IMR-90 (cell line): ENCODE measurements at regions not wholly inside any gene's neighbourhood (a gene's known extent, or its start where the extent isn't known, plus 50 kb on each side); places are given as distances from the start of the nearest gene placed in this dataset.

Experiments used
- ATAC-seq: fragments of 200-7000 bp; cut with Tn5 transposase; 2 replicates; pipeline ENCODE4 v1.9.1; 2020; ENCODE audit warnings: low read depth, mild to moderate bottlenecking, moderate library complexity
- BruUV-seq: library from RNA; stranded (reverse); fragments of 400-500 nt; replicated peaks from 2 replicates; lab custom pipeline; 2021; lab: Mats Ljungman, UMichigan
- CTCF ChIA-PET: fragments of 300-600 bp; formaldehyde crosslinking; extraction: SDS; loops from one replicate; lab custom pipeline; 2021; ENCODE audit warnings: antibody characterized with exemption; lab: Yijun Ruan, JAX
- POLR2A ChIA-PET: fragments of 300-600 bp; sonication (Branson Sonifier 250); formaldehyde crosslinking; loops from one replicate; lab custom pipeline; 2022; ENCODE audit warnings: antibody characterized with exemption; ENCODE audit not compliant: unreplicated experiment; lab: Charles Lee
- DNase-seq: peaks from one replicate; pipeline ENCODE4 v3.0.0; 2013
- H2AFZ ChIP-seq: replicated peaks from 2 replicates; pipeline ENCODE3; 2013; ENCODE audit warnings: low read length, mild to moderate bottlenecking; ENCODE audit not compliant: poor library complexity
- H2AK5ac ChIP-seq: 2 replicates; pipeline ENCODE4 v1.6.1; 2013; ENCODE audit warnings: low read depth, low read length, inconsistent platforms
- H2AK9ac ChIP-seq: replicated peaks from 2 replicates; pipeline ENCODE3; 2013; ENCODE audit warnings: mild to moderate bottlenecking, low read depth, low read length, moderate library complexity; ENCODE audit not compliant: poor library complexity
- H2BK120ac ChIP-seq: 2 replicates; pipeline ENCODE4 v1.6.1; 2013; ENCODE audit warnings: low read depth, low read length, inconsistent platforms
- H2BK15ac ChIP-seq: 3 replicates; pipeline ENCODE4 v1.6.1; 2013; ENCODE audit warnings: low read depth, low read length, inconsistent platforms
- H2BK20ac ChIP-seq: 2 replicates; pipeline ENCODE4 v1.6.1; 2013; ENCODE audit warnings: low read depth, mild to moderate bottlenecking, inconsistent platforms, low read length, moderate library complexity
- H2BK5ac ChIP-seq: 2 replicates; pipeline ENCODE4 v1.6.1; 2013; ENCODE audit warnings: mild to moderate bottlenecking, low read depth, low read length, inconsistent platforms; ENCODE audit not compliant: poor library complexity, severe bottlenecking
- H3K14ac ChIP-seq: replicated peaks from 2 replicates; pipeline ENCODE4 v1.6.1; 2013; ENCODE audit warnings: low read depth, low read length, inconsistent platforms
- H3K18ac ChIP-seq: 2 replicates; pipeline ENCODE4 v1.6.1; 2013; ENCODE audit warnings: low read depth, low read length, control low read depth
- H3K23ac ChIP-seq: 2 replicates; pipeline ENCODE4 v1.6.1; 2013; ENCODE audit warnings: low read depth, low read length, inconsistent platforms
- H3K27ac ChIP-seq: 2 replicates; pipeline ENCODE4 v1.5.1; 2013; ENCODE audit warnings: mild to moderate bottlenecking, control low read depth, low read length; ENCODE audit not compliant: insufficient read depth
- H3K27me3 ChIP-seq: 2 replicates; pipeline ENCODE4 v1.6.1; 2013; ENCODE audit warnings: low read length; ENCODE audit not compliant: control insufficient read depth, insufficient read depth
- H3K36me3 ChIP-seq: 2 replicates; pipeline ENCODE4 v1.6.1; 2013; ENCODE audit warnings: low read length, mixed read lengths; ENCODE audit not compliant: control insufficient read depth, insufficient read depth
- H3K4ac ChIP-seq: 2 replicates; pipeline ENCODE4 v1.6.1; 2013; ENCODE audit warnings: low read depth, low read length, inconsistent platforms
- H3K4me1 ChIP-seq: 2 replicates; pipeline ENCODE4 v1.6.1; 2013; ENCODE audit warnings: low read length, mixed read lengths; ENCODE audit not compliant: control insufficient read depth, insufficient read depth
- H3K4me2 ChIP-seq: 2 replicates; pipeline ENCODE4 v1.6.1; 2013; ENCODE audit warnings: low read depth, mild to moderate bottlenecking, control low read depth, low read length, moderate library complexity
- H3K4me3 ChIP-seq: 2 replicates; pipeline ENCODE4 v1.5.1; 2013; ENCODE audit warnings: low read depth, mild to moderate bottlenecking, control low read depth, low read length, moderate library complexity; ENCODE audit not compliant: insufficient read depth
- H3K56ac ChIP-seq: 2 replicates; pipeline ENCODE4 v1.6.1; 2013; ENCODE audit warnings: low read length, inconsistent platforms; ENCODE audit not compliant: insufficient read depth; ENCODE audit errors: extremely low read depth
- H3K79me1 ChIP-seq, 2 experiments: 2 replicates each; pipeline ENCODE4 v1.6.1; 2013; ENCODE audit warnings: low read length in 2 of 2, inconsistent platforms in 1 of 2, low read depth in 1 of 2
- H3K9ac ChIP-seq: 2 replicates; pipeline ENCODE4 v1.6.1; 2013; ENCODE audit warnings: low read depth, low read length, control low read depth
- H3K9me1 ChIP-seq: 2 replicates; pipeline ENCODE4 v1.6.1; 2013; ENCODE audit warnings: low read length, inconsistent platforms; ENCODE audit not compliant: insufficient read depth
- H3K9me3 ChIP-seq: 2 replicates; pipeline ENCODE4 v1.6.1; 2013; ENCODE audit warnings: low read length; ENCODE audit not compliant: control insufficient read depth, insufficient read depth
- H4K20me1 ChIP-seq: 2 replicates; pipeline ENCODE4 v1.6.1; 2013; ENCODE audit warnings: low read length, inconsistent platforms; ENCODE audit not compliant: insufficient read depth
- H4K5ac ChIP-seq: 2 replicates; pipeline ENCODE4 v1.6.1; 2013; ENCODE audit warnings: mild to moderate bottlenecking, low read depth, low read length, control low read depth
- H4K8ac ChIP-seq, 2 experiments: 2 replicates each; pipeline ENCODE4 v1.6.1; 2013; ENCODE audit warnings: low read depth in 2 of 2, low read length in 2 of 2, control low read depth in 1 of 2, inconsistent platforms in 1 of 2
- H4K91ac ChIP-seq: 2 replicates; pipeline ENCODE4 v1.6.1; 2013; ENCODE audit warnings: low read depth, low read length, inconsistent platforms; ENCODE audit not compliant: insufficient read depth
- MAZ ChIP-seq: IDR thresholded peaks from 2 replicates; pipeline ENCODE4 v1.6.1; 2012; ENCODE audit warnings: low read depth, mild to moderate bottlenecking, low read length, improper control_type of control experiment, moderate library complexity, borderline replicate concordance
- MXI1 ChIP-seq: IDR thresholded peaks from 2 replicates; pipeline ENCODE4 v1.6.1; 2012; ENCODE audit warnings: low read depth, mild to moderate bottlenecking, low read length, moderate library complexity, borderline replicate concordance
- RCOR1 ChIP-seq: IDR thresholded peaks from 2 replicates; pipeline ENCODE4 v1.6.1; 2012; ENCODE audit warnings: mild to moderate bottlenecking, low read length, improper control_type of control experiment; ENCODE audit not compliant: insufficient replicate concordance
- USF2 ChIP-seq: fragments of 150-350 bp; IDR thresholded peaks from 2 replicates; pipeline ENCODE4 v1.6.1; 2017; ENCODE audit warnings: mild to moderate bottlenecking, antibody characterized with exemption, low read length, low read depth
- WGBS, 2 experiments: methylation state at CpG; one replicate each; pipeline versions ENCODE4 v1.1.5 to v1.1.7; 2013; ENCODE audit warnings: missing lambda C conversion rate in 2 of 2; ENCODE audit not compliant: insufficient read length in 1 of 2; ENCODE audit errors: extremely low coverage in 2 of 2; 5-methylcytosine and 5-hydroxymethylcytosine counted together
- dilution Hi-C: fragments of 300-500 bp; cut with HindIII; formaldehyde crosslinking; loops from one replicate; pipeline ENCODE4 v1.14.3; 2018; ENCODE audit warnings: low sequenced_read_pairs; ENCODE audit not compliant: unreplicated experiment
- in situ Hi-C: fragments of 300-500 bp; cut with MboI; formaldehyde crosslinking; loops from 3 replicates; pipeline ENCODE4 v1.14.3; 2019; ENCODE audit warnings: low sequenced_read_pairs, inconsistent platforms, mixed read lengths
- intact Hi-C: fragments of 100-400 bp; cut with micrococcal nuclease; formaldehyde crosslinking; loops from 2 replicates; pipeline ENCODE4 v1.10.0; 2022

- Histone ChIP-seq H2BK20ac (no peak overlapping the region), H2AK5ac (no peak overlapping the region), H3K27ac (no peak overlapping the region), H4K91ac (no peak overlapping the region), H3K9me1 (no peaks in the 10 kb centered on the region), H4K20me1 (no peaks in the 10 kb centered on the region), H2AK9ac (no peak overlapping the region), H3K4me2 (no peak overlapping the region), H3K18ac (no peak overlapping the region), H3K4me3 (no peak overlapping the region), H3K27me3 (no peaks in the 10 kb centered on the region), H2BK15ac (0 out of 3 replicates have a peak overlapping the region, but pooled peaks have one; percentile 39), H2AFZ (no peak overlapping the region), H4K8ac (no peak overlapping the region), H3K9me3 (peaks cover 6% of the 10 kb centered on the region; the same call in 1 of the 2 replicates), H2BK120ac (no peak overlapping the region), H4K5ac (no peak overlapping the region), H3K4ac (no peak overlapping the region), H3K14ac (no peak overlapping the region), H3K9ac (no peak overlapping the region), H2BK5ac (no peak overlapping the region), H3K56ac (no peak overlapping the region), H3K79me1 (no peaks in the 10 kb centered on the region), H3K4me1 (no peaks in the 10 kb centered on the region), H3K23ac (no peak overlapping the region), H3K36me3 (no peaks in the 10 kb centered on the region)
- intact Hi-C loops (no loop called here), in situ Hi-C loops (no loop called here), dilution Hi-C loops (no loop called here)
- peak; percentile 13 for DNase-seq
- ATAC-seq = no peak
- 33% methylated on average over 2 of the region's 5 CpGs; no CpG with 5 or more reads in 1 of the 2 experiments for WGBS, 2 experiments
- ChIA-PET POLR2A (no interaction called here), CTCF (no interaction called here)
- BruUV-seq = no TSS peak
- TF ChIP-seq USF2 (no peak), RCOR1 (no peak), MAZ (no peak), MXI1 (no peak)
Observed at GRCh38 chr2:14712111-14712510, 79.6 kb downstream of the LRATD1 start.
